Activated T-helper 17 cell treated with anti-CD3 and anti-CD28 coated beads, Interleukin-2, amount 50 U/mL, for 72 hours (primary cell): ENCODE measurements at regions not wholly inside any gene's neighbourhood (a gene's known extent, or its start where the extent isn't known, plus 50 kb on each side); places are given as distances from the start of the nearest gene placed in this dataset.
"Not testable (repeated sequence)": the region's sequence is repeated elsewhere in the genome, so short reads cannot be mapped to it uniquely, and the experiment has no call there.

Experiments
- ATAC-seq: fragments of 150-1000 bp; cut with Tn5 transposase; replicated peaks from 2 replicates; pipeline ENCODE4 v1.10.0; 2021; ENCODE audit warnings: mild to moderate bottlenecking, moderate library complexity
- H3K27ac Mint-ChIP-seq: one replicate; pipeline ENCODE4 v1.8.0; 2022; ENCODE audit warnings: mixed read lengths
- H3K27me3 Mint-ChIP-seq: one replicate; pipeline ENCODE4 v1.8.0; 2022; ENCODE audit warnings: mixed read lengths
- H3K36me3 Mint-ChIP-seq: one replicate; pipeline ENCODE4 v1.8.0; 2022; ENCODE audit warnings: low read depth, mild to moderate bottlenecking, mixed read lengths
- H3K4me1 Mint-ChIP-seq: one replicate; pipeline ENCODE4 v1.8.0; 2022; ENCODE audit warnings: mixed read lengths
- H3K4me3 Mint-ChIP-seq: one replicate; pipeline ENCODE4 v1.8.0; 2022; ENCODE audit warnings: mild to moderate bottlenecking, mixed read lengths
- H3K9me3 Mint-ChIP-seq: one replicate; pipeline ENCODE4 v1.8.0; 2022; ENCODE audit warnings: mixed read lengths

- H3K27ac Mint-ChIP-seq: no peak overlapping the region
- peaks cover 5% of the 10 kb centered on the region for H3K4me1 Mint-ChIP-seq
- H3K9me3 Mint-ChIP-seq: no peaks in the 10 kb centered on the region
- H3K4me3 Mint-ChIP-seq: no peak overlapping the region
- ATAC-seq: no peak
- H3K36me3 Mint-ChIP-seq: no peaks in the 10 kb centered on the region
- peaks cover 6% of the 10 kb centered on the region for H3K27me3 Mint-ChIP-seq
These were observed 104.9 kb upstream of the FOXP2 start for GRCh38 chr7:114309729-114310128.

- Mint-ChIP-seq H3K9me3 (no peaks in the 10 kb centered on the region), H3K4me1 (no peaks in the 10 kb centered on the region), H3K4me3 (no peak overlapping the region), H3K27me3 (peaks cover 6% of the 10 kb centered on the region), H3K36me3 (no peaks in the 10 kb centered on the region), H3K27ac (no peak overlapping the region)
- ATAC-seq: no peak
These were observed 111.3 kb upstream of the FOXP2 start for GRCh38 chr7:114303301-114303700.

- ATAC-seq: peak; percentile 18
- no peaks in the 10 kb centered on the region for H3K4me1 Mint-ChIP-seq
- no peak overlapping the region for H3K27ac Mint-ChIP-seq
- no peaks in the 10 kb centered on the region for H3K36me3 Mint-ChIP-seq
- H3K27me3 Mint-ChIP-seq: peaks cover 6% of the 10 kb centered on the region
- H3K9me3 Mint-ChIP-seq: no peaks in the 10 kb centered on the region
- no peak overlapping the region for H3K4me3 Mint-ChIP-seq
These were observed 111.8 kb upstream of the FOXP2 start for GRCh38 chr7:114302858-114303257.

GRCh38 chr7:114298011-114298410 lies 116.6 kb upstream of the FOXP2 start:
- Mint-ChIP-seq H3K4me3 (no peak overlapping the region), H3K36me3 (no peaks in the 10 kb centered on the region), H3K27ac (no peak overlapping the region), H3K4me1 (no peaks in the 10 kb centered on the region), H3K27me3 (peaks cover 18% of the 10 kb centered on the region), H3K9me3 (no peaks in the 10 kb centered on the region)
- ATAC-seq: no peak

- no peaks in the 10 kb centered on the region for H3K4me1 Mint-ChIP-seq
- H3K27ac Mint-ChIP-seq: no peak overlapping the region
These were observed 117.5 kb upstream of the FOXP2 start for GRCh38 chr7:114297121-114297520.

GRCh38 chr7:114295522-114295921 lies 119.1 kb upstream of the FOXP2 start:
- H3K4me3 Mint-ChIP-seq: no peak overlapping the region
- H3K36me3 Mint-ChIP-seq: no peaks in the 10 kb centered on the region
- peaks cover 15% of the 10 kb centered on the region for H3K27me3 Mint-ChIP-seq

More at GRCh38 chr7:114297121-114297520, 117.5 kb upstream of the FOXP2 start:
- no peak for ATAC-seq
- Mint-ChIP-seq H3K9me3 (no peaks in the 10 kb centered on the region), H3K4me3 (no peak overlapping the region), H3K27me3 (peaks cover 18% of the 10 kb centered on the region), H3K36me3 (no peaks in the 10 kb centered on the region)

GRCh38 chr7:114294036-114294435 lies 120.6 kb upstream of the FOXP2 start:
- no peak overlapping the region for H3K4me3 Mint-ChIP-seq
- H3K27ac Mint-ChIP-seq: no peak overlapping the region
- H3K4me1 Mint-ChIP-seq: no peaks in the 10 kb centered on the region
- H3K9me3 Mint-ChIP-seq: no peaks in the 10 kb centered on the region
- H3K27me3 Mint-ChIP-seq: peaks cover 11% of the 10 kb centered on the region
- ATAC-seq: no peak
- no peaks in the 10 kb centered on the region for H3K36me3 Mint-ChIP-seq

More at GRCh38 chr7:114295522-114295921, 119.1 kb upstream of the FOXP2 start:
- ATAC-seq: no peak
- no peak overlapping the region for H3K27ac Mint-ChIP-seq
- no peaks in the 10 kb centered on the region for H3K9me3 Mint-ChIP-seq
- H3K4me1 Mint-ChIP-seq: no peaks in the 10 kb centered on the region

- H3K9me3 Mint-ChIP-seq: no peaks in the 10 kb centered on the region
- peaks cover 11% of the 10 kb centered on the region for H3K27me3 Mint-ChIP-seq
- H3K4me1 Mint-ChIP-seq: no peaks in the 10 kb centered on the region
- no peak overlapping the region for H3K27ac Mint-ChIP-seq
- no peak overlapping the region for H3K4me3 Mint-ChIP-seq
- ATAC-seq: no peak
- no peaks in the 10 kb centered on the region for H3K36me3 Mint-ChIP-seq
These were observed 121.2 kb upstream of the FOXP2 start for GRCh38 chr7:114293289-114294012.

- H3K4me3 Mint-ChIP-seq: no peak overlapping the region
- H3K36me3 Mint-ChIP-seq: no peaks in the 10 kb centered on the region
- no peaks in the 10 kb centered on the region for H3K9me3 Mint-ChIP-seq
- H3K27me3 Mint-ChIP-seq: no peaks in the 10 kb centered on the region
- H3K4me1 Mint-ChIP-seq: no peaks in the 10 kb centered on the region
- no peak for ATAC-seq
- no peak overlapping the region for H3K27ac Mint-ChIP-seq
These were observed 134.7 kb upstream of the FOXP2 start for GRCh38 chr7:114279901-114280300.

- Mint-ChIP-seq H3K4me3 (no peak overlapping the region), H3K27me3 (no peaks in the 10 kb centered on the region), H3K36me3 (no peaks in the 10 kb centered on the region), H3K27ac (no peak overlapping the region), H3K4me1 (no peaks in the 10 kb centered on the region), H3K9me3 (no peaks in the 10 kb centered on the region)
- ATAC-seq: peak; percentile 18
These were observed 141.4 kb upstream of the FOXP2 start for GRCh38 chr7:114273218-114273617.

GRCh38 chr7:114269714-114270113 lies 144.9 kb upstream of the FOXP2 start:
- Mint-ChIP-seq H3K9me3 (peaks cover 4% of the 10 kb centered on the region), H3K4me3 (no peak overlapping the region), H3K27ac (no peak overlapping the region), H3K4me1 (no peaks in the 10 kb centered on the region), H3K36me3 (no peaks in the 10 kb centered on the region), H3K27me3 (no peaks in the 10 kb centered on the region)
- ATAC-seq: no peak

- not testable (repeated sequence) for H3K27me3 Mint-ChIP-seq, H3K9me3 Mint-ChIP-seq, H3K4me3 Mint-ChIP-seq, ATAC-seq, H3K27ac Mint-ChIP-seq, H3K36me3 Mint-ChIP-seq, H3K4me1 Mint-ChIP-seq
These were observed 147.1 kb upstream of the FOXP2 start for GRCh38 chr7:114267550-114267949.

- no peaks in the 10 kb centered on the region for H3K4me1 Mint-ChIP-seq
- H3K4me3 Mint-ChIP-seq: no peak overlapping the region
- H3K9me3 Mint-ChIP-seq: peaks cover 4% of the 10 kb centered on the region
- no peaks in the 10 kb centered on the region for H3K36me3 Mint-ChIP-seq
- ATAC-seq: peak; percentile 38
- no peak overlapping the region for H3K27ac Mint-ChIP-seq
- H3K27me3 Mint-ChIP-seq: no peaks in the 10 kb centered on the region
These were observed 150.6 kb upstream of the FOXP2 start for GRCh38 chr7:114264023-114264422.

GRCh38 chr7:114263219-114263618 lies 151.4 kb upstream of the FOXP2 start:
- no peaks in the 10 kb centered on the region for H3K36me3 Mint-ChIP-seq
- H3K4me1 Mint-ChIP-seq: no peaks in the 10 kb centered on the region
- H3K4me3 Mint-ChIP-seq: no peak overlapping the region
- no peaks in the 10 kb centered on the region for H3K27me3 Mint-ChIP-seq
- ATAC-seq: no peak
- H3K27ac Mint-ChIP-seq: no peak overlapping the region
- H3K9me3 Mint-ChIP-seq: peaks cover 4% of the 10 kb centered on the region

- Mint-ChIP-seq H3K27me3 (peaks cover 10% of the 10 kb centered on the region), H3K27ac (no peak overlapping the region), H3K4me1 (no peaks in the 10 kb centered on the region), H3K4me3 (no peak overlapping the region), H3K9me3 (peaks cover 9% of the 10 kb centered on the region), H3K36me3 (no peaks in the 10 kb centered on the region)
- no peak for ATAC-seq
These were observed 159.2 kb upstream of the FOXP2 start for GRCh38 chr7:114255404-114255841.
